Parathyroid adenoma (tissue), 2 donors: ENCODE measurements at regions not wholly inside any gene's neighbourhood (a gene's known extent, or its start where the extent isn't known, plus 50 kb on each side); places are given as distances from the start of the nearest gene placed in this dataset.

ENCODE experiments used
- H2AFZ ChIP-seq: fragments of 300-600 bp; sonication (generic); one replicate; pipeline ENCODE4 v1.7.0; 2017; ENCODE audit warnings: antibody characterized with exemption, mild to moderate bottlenecking
- H3K27ac ChIP-seq: fragments of 300-600 bp; sonication (generic); one replicate; pipeline ENCODE4 v1.7.0; 2017
- H3K27me3 ChIP-seq: fragments of 300-600 bp; sonication (generic); one replicate; pipeline ENCODE4 v1.7.0; 2017; ENCODE audit warnings: low read length; ENCODE audit not compliant: control insufficient read depth, insufficient read depth
- H3K36me3 ChIP-seq: fragments of 300-600 bp; sonication (generic); one replicate; pipeline ENCODE4 v1.7.0; 2017; ENCODE audit warnings: low read length; ENCODE audit not compliant: control insufficient read depth, insufficient read depth
- H3K4me1 ChIP-seq: fragments of 300-600 bp; sonication (generic); one replicate; pipeline ENCODE4 v1.7.0; 2017; ENCODE audit warnings: control low read depth
- H3K4me2 ChIP-seq: fragments of 300-600 bp; sonication (generic); one replicate; pipeline ENCODE4 v1.7.0; 2017; ENCODE audit warnings: low read length
- H3K4me3 ChIP-seq: fragments of 300-600 bp; sonication (generic); one replicate; pipeline ENCODE4 v1.7.0; 2017; ENCODE audit warnings: low read depth, low read length
- H3K79me2 ChIP-seq: fragments of 300-600 bp; sonication (generic); one replicate; pipeline ENCODE4 v1.7.0; 2017; ENCODE audit warnings: control low read depth
- H3K9ac ChIP-seq: fragments of 300-600 bp; sonication (generic); one replicate; pipeline ENCODE4 v1.7.0; 2017; ENCODE audit warnings: mild to moderate bottlenecking
- H3K9me3 ChIP-seq: fragments of 300-600 bp; sonication (generic); one replicate; pipeline ENCODE4 v1.7.0; 2017; ENCODE audit warnings: low read length; ENCODE audit not compliant: control insufficient read depth
- CTCF ChIP-seq: fragments of 300-600 bp; sonication (generic); IDR thresholded peaks from one replicate; pipeline ENCODE4 v1.7.0; 2017; ENCODE audit warnings: antibody characterized with exemption, mild to moderate bottlenecking
- donor health status: primary hyperparathyroidism.

- Histone ChIP-seq H3K4me2 (no peak overlapping the region), H3K27me3 (no peaks in the 10 kb centered on the region), H3K4me3 (no peak overlapping the region), H3K36me3 (no peaks in the 10 kb centered on the region), H3K4me1 (no peaks in the 10 kb centered on the region), H3K9me3 (no peaks in the 10 kb centered on the region), H2AFZ (no peak overlapping the region), H3K27ac (no peak overlapping the region), H3K9ac (no peak overlapping the region), H3K79me2 (no peaks in the 10 kb centered on the region)
- TF ChIP-seq CTCF = no peak
These were observed 311.3 kb downstream of the TRIML1 start for GRCh38 chr4:188450571-188450970.

GRCh38 chr4:188452097-188452496, 312.9 kb downstream of the TRIML1 start:
- Histone ChIP-seq H3K27me3 (no peaks in the 10 kb centered on the region), H3K9ac (no peak overlapping the region), H3K36me3 (no peaks in the 10 kb centered on the region), H3K4me2 (no peak overlapping the region), H2AFZ (no peak overlapping the region), H3K79me2 (no peaks in the 10 kb centered on the region), H3K27ac (no peak overlapping the region), H3K4me3 (no peak overlapping the region), H3K9me3 (no peaks in the 10 kb centered on the region), H3K4me1 (no peaks in the 10 kb centered on the region)
- TF ChIP-seq CTCF = no peak

GRCh38 chr4:188454575-188454974, 315.3 kb downstream of the TRIML1 start:
- Histone ChIP-seq H3K4me3 (no peak overlapping the region), H3K79me2 (no peaks in the 10 kb centered on the region), H3K9me3 (no peaks in the 10 kb centered on the region), H3K9ac (no peak overlapping the region), H3K4me1 (no peaks in the 10 kb centered on the region), H3K27me3 (no peaks in the 10 kb centered on the region), H3K4me2 (no peak overlapping the region), H3K27ac (no peak overlapping the region), H2AFZ (no peak overlapping the region), H3K36me3 (no peaks in the 10 kb centered on the region)
- no peak for TF ChIP-seq CTCF

- TF ChIP-seq CTCF = no peak
- Histone ChIP-seq H3K27ac (no peak overlapping the region), H3K4me1 (no peaks in the 10 kb centered on the region), H3K79me2 (no peaks in the 10 kb centered on the region), H2AFZ (no peak overlapping the region), H3K4me3 (no peak overlapping the region), H3K27me3 (no peaks in the 10 kb centered on the region), H3K36me3 (no peaks in the 10 kb centered on the region), H3K4me2 (no peak overlapping the region), H3K9ac (no peak overlapping the region), H3K9me3 (no peaks in the 10 kb centered on the region)
These were observed 316.0 kb downstream of the TRIML1 start for GRCh38 chr4:188455062-188455752.

- Histone ChIP-seq H3K9me3 (no peaks in the 10 kb centered on the region), H3K4me3 (no peak overlapping the region), H3K36me3 (no peaks in the 10 kb centered on the region), H3K9ac (no peak overlapping the region), H3K4me1 (no peaks in the 10 kb centered on the region), H3K4me2 (no peak overlapping the region), H3K27ac (no peak overlapping the region), H3K79me2 (no peaks in the 10 kb centered on the region), H2AFZ (no peak overlapping the region), H3K27me3 (no peaks in the 10 kb centered on the region)
- TF ChIP-seq CTCF = no peak
These were observed 320.1 kb downstream of the TRIML1 start for GRCh38 chr4:188459381-188459780.
